CD8-positive, alpha-beta memory T cell (primary cell): ENCODE measurements at regions not wholly inside any gene's neighbourhood (a gene's known extent, or its start where the extent isn't known, plus 50 kb on each side); places are given as distances from the start of the nearest gene placed in this dataset.

Experiments used
- CTCF ChIA-PET: fragments of 350-600 bp; sonication (Branson Sonifier 250); formaldehyde crosslinking; loops from one replicate; lab custom pipeline; 2021; ENCODE audit warnings: antibody characterized with exemption; lab: Charles Lee
- POLR2A ChIA-PET: fragments of 350-600 bp; sonication (Branson Sonifier 250); formaldehyde crosslinking; loops from one replicate; lab custom pipeline; 2021; ENCODE audit warnings: antibody characterized with exemption; lab: Charles Lee
- DNase-seq, 5 donors: peaks; one replicate each; pipeline versions ENCODE4 v3.0.0 to v3.0.0-alpha.2; 2020 to 2022; ENCODE audit warnings: mixed read lengths in 1 of 5
- H3K27ac ChIP-seq: one replicate; pipeline ENCODE4 v1.7.0; 2013; ENCODE audit warnings: low read depth, mild to moderate bottlenecking, low read length, moderate library complexity
- H3K27me3 ChIP-seq: 2 replicates; pipeline ENCODE4 v1.7.0; 2013; ENCODE audit warnings: low read length, mild to moderate bottlenecking; ENCODE audit not compliant: insufficient read depth, poor library complexity, severe bottlenecking
- H3K36me3 ChIP-seq: 2 replicates; pipeline ENCODE4 v1.7.0; 2013; ENCODE audit warnings: mild to moderate bottlenecking, low read length, moderate library complexity; ENCODE audit not compliant: insufficient read depth
- H3K4me1 ChIP-seq: 2 replicates; pipeline ENCODE4 v1.7.0; 2013; ENCODE audit warnings: mild to moderate bottlenecking, low read length, moderate library complexity; ENCODE audit not compliant: insufficient read depth
- H3K4me3 ChIP-seq: 2 replicates; pipeline ENCODE4 v1.7.0; 2013; ENCODE audit warnings: mild to moderate bottlenecking, low read length
- H3K9me3 ChIP-seq: 2 replicates; pipeline ENCODE4 v1.7.0; 2013; ENCODE audit warnings: mild to moderate bottlenecking, low read length
- H3K27ac Mint-ChIP-seq, 8 donors: one replicate each; pipeline ENCODE4 v1.8.0; 2020 to 2021; ENCODE audit warnings: mixed read lengths in 8 of 8, mild to moderate bottlenecking in 6 of 8, inconsistent platforms in 3 of 8, moderate library complexity in 3 of 8
- H3K27me3 Mint-ChIP-seq, 2 donors: one replicate each; pipeline ENCODE4 v1.8.0; 2020 to 2021; ENCODE audit warnings: mixed read lengths in 2 of 2, mild to moderate bottlenecking in 1 of 2, moderate library complexity in 1 of 2
- H3K36me3 Mint-ChIP-seq, 3 donors: one replicate each; pipeline ENCODE4 v1.8.0; 2020 to 2021; ENCODE audit warnings: mixed read lengths in 3 of 3, inconsistent platforms in 1 of 3, mild to moderate bottlenecking in 1 of 3
- H3K4me1 Mint-ChIP-seq, 3 donors: one replicate each; pipeline ENCODE4 v1.8.0; 2020 to 2021; ENCODE audit warnings: mixed read lengths in 3 of 3, inconsistent platforms in 1 of 3, mild to moderate bottlenecking in 1 of 3
- H3K4me3 Mint-ChIP-seq, 7 donors: one replicate each; pipeline ENCODE4 v1.8.0; 2020 to 2021; ENCODE audit warnings: mixed read lengths in 7 of 7, mild to moderate bottlenecking in 6 of 7, moderate library complexity in 4 of 7, inconsistent platforms in 2 of 7
- H3K9me3 Mint-ChIP-seq, 5 donors: one replicate each; pipeline ENCODE4 v1.8.0; 2020 to 2022; ENCODE audit warnings: mixed read lengths in 5 of 5, mild to moderate bottlenecking in 3 of 5, moderate library complexity in 2 of 5, inconsistent platforms in 1 of 5

GRCh38 chr7:96401200-96401599, 79.3 kb upstream of the SLC25A13 start:
- POLR2A ChIA-PET: no interaction called here
- no peaks in the 10 kb centered on the region for H3K27me3 ChIP-seq
- H3K27ac ChIP-seq: no peak overlapping the region
- H3K9me3 ChIP-seq: no peaks in the 10 kb centered on the region
- H3K36me3 ChIP-seq: no peaks in the 10 kb centered on the region
- no peak overlapping the region for H3K27ac Mint-ChIP-seq
- no peak overlapping the region for H3K4me3 Mint-ChIP-seq
- no peak for DNase-seq
- H3K36me3 Mint-ChIP-seq: no peaks in the 10 kb centered on the region
- no peak overlapping the region for H3K4me3 ChIP-seq
- H3K9me3 Mint-ChIP-seq: peaks cover 0 to 2% (median 0%) of the 10 kb centered on the region in 5 donors
- CTCF ChIA-PET: no interaction called here
- H3K4me1 ChIP-seq: no peaks in the 10 kb centered on the region
- H3K27me3 Mint-ChIP-seq: peaks cover 7 to 24% of the 10 kb centered on the region in 2 donors
- H3K4me1 Mint-ChIP-seq: no peaks in the 10 kb centered on the region

- ChIA-PET CTCF (no interaction called here), POLR2A (no interaction called here)
- H3K27ac Mint-ChIP-seq: no peak overlapping the region
- H3K36me3 ChIP-seq: no peaks in the 10 kb centered on the region
- no peak overlapping the region for H3K27ac ChIP-seq
- peaks cover 0 to 2% (median 0%) of the 10 kb centered on the region in 5 donors for H3K9me3 Mint-ChIP-seq
- H3K4me1 Mint-ChIP-seq: no peaks in the 10 kb centered on the region
- no peaks in the 10 kb centered on the region for H3K36me3 Mint-ChIP-seq
- no peaks in the 10 kb centered on the region for H3K9me3 ChIP-seq
- no peak for DNase-seq
- no peaks in the 10 kb centered on the region for H3K4me1 ChIP-seq
- H3K4me3 ChIP-seq: no peak overlapping the region
- H3K27me3 ChIP-seq: no peaks in the 10 kb centered on the region
- no peak overlapping the region for H3K4me3 Mint-ChIP-seq
- H3K27me3 Mint-ChIP-seq: peaks cover 7 to 29% of the 10 kb centered on the region in 2 donors
These were observed 78.6 kb upstream of the SLC25A13 start for GRCh38 chr7:96400518-96400917.

GRCh38 chr7:96400001-96400400, 78.1 kb upstream of the SLC25A13 start:
- H3K36me3 Mint-ChIP-seq: no peaks in the 10 kb centered on the region
- H3K4me1 ChIP-seq: no peaks in the 10 kb centered on the region
- H3K9me3 ChIP-seq: no peaks in the 10 kb centered on the region
- no peaks in the 10 kb centered on the region for H3K27me3 ChIP-seq
- no peak for DNase-seq
- H3K27me3 Mint-ChIP-seq: peaks cover 7 to 34% of the 10 kb centered on the region in 2 donors
- H3K4me3 Mint-ChIP-seq: no peak overlapping the region
- CTCF ChIA-PET: no interaction called here
- H3K4me3 ChIP-seq: no peak overlapping the region
- no peak overlapping the region for H3K27ac ChIP-seq
- peaks cover 0 to 3% (median 2%) of the 10 kb centered on the region in 5 donors for H3K9me3 Mint-ChIP-seq
- H3K36me3 ChIP-seq: no peaks in the 10 kb centered on the region
- POLR2A ChIA-PET: no interaction called here
- no peaks in the 10 kb centered on the region for H3K4me1 Mint-ChIP-seq
- H3K27ac Mint-ChIP-seq: no peak overlapping the region

GRCh38 chr7:96397936-96398598, 76.2 kb upstream of the SLC25A13 start:
- CTCF ChIA-PET: interaction anchor here (1.4 kb wide), 1 partner anchor 9 kb away, joined by 3 read pairs; no protein-coding TSS in a partner anchor
- no peak overlapping the region for H3K27ac ChIP-seq
- POLR2A ChIA-PET: no interaction called here
- H3K27me3 ChIP-seq: no peaks in the 10 kb centered on the region
- Mint-ChIP-seq H3K4me3 (no peak overlapping the region), H3K27me3 (peaks cover 2 to 23% of the 10 kb centered on the region in 2 donors), H3K4me1 (no peaks in the 10 kb centered on the region), H3K27ac (no peak overlapping the region), H3K9me3 (peaks cover 0 to 11% (median 6%) of the 10 kb centered on the region in 5 donors), H3K36me3 (no peaks in the 10 kb centered on the region)
- no peaks in the 10 kb centered on the region for H3K36me3 ChIP-seq
- DNase-seq: no peak
- H3K9me3 ChIP-seq: no peaks in the 10 kb centered on the region
- no peak overlapping the region for H3K4me3 ChIP-seq
- no peaks in the 10 kb centered on the region for H3K4me1 ChIP-seq

- no peak for DNase-seq
- Histone ChIP-seq H3K4me3 (no peak overlapping the region), H3K9me3 (no peaks in the 10 kb centered on the region), H3K4me1 (no peaks in the 10 kb centered on the region), H3K27ac (no peak overlapping the region), H3K36me3 (no peaks in the 10 kb centered on the region), H3K27me3 (no peaks in the 10 kb centered on the region)
- H3K4me1 Mint-ChIP-seq: no peaks in the 10 kb centered on the region
- H3K4me3 Mint-ChIP-seq: no peak overlapping the region
- CTCF ChIA-PET: interaction anchor here (0.9 to 1.2 kb wide), 2 partner anchors 9 to 21 kb away, joined by 3 to 4 read pairs; no protein-coding TSS in a partner anchor
- no peaks in the 10 kb centered on the region for H3K36me3 Mint-ChIP-seq
- peaks cover 0 to 3% of the 10 kb centered on the region in 2 donors for H3K27me3 Mint-ChIP-seq
- no peak overlapping the region for H3K27ac Mint-ChIP-seq
- H3K9me3 Mint-ChIP-seq: peaks cover 0 to 2% (median 0%) of the 10 kb centered on the region in 5 donors
- POLR2A ChIA-PET: no interaction called here
These were observed 66.9 kb upstream of the SLC25A13 start for GRCh38 chr7:96388620-96389383.

GRCh38 chr7:96388166-96388565, 66.3 kb upstream of the SLC25A13 start:
- CTCF ChIA-PET: no interaction called here
- Mint-ChIP-seq H3K4me1 (no peaks in the 10 kb centered on the region), H3K9me3 (peaks cover 0 to 2% (median 0%) of the 10 kb centered on the region in 5 donors)

GRCh38 chr7:96380111-96380512, 58.2 kb upstream of the SLC25A13 start:
- Histone ChIP-seq H3K27ac (no peak overlapping the region), H3K9me3 (no peaks in the 10 kb centered on the region), H3K4me1 (no peaks in the 10 kb centered on the region), H3K4me3 (no peak overlapping the region), H3K36me3 (no peaks in the 10 kb centered on the region), H3K27me3 (no peaks in the 10 kb centered on the region)
- Mint-ChIP-seq H3K27me3 (peaks cover 2 to 18% of the 10 kb centered on the region in 2 donors), H3K4me1 (no peaks in the 10 kb centered on the region), H3K4me3 (no peak overlapping the region), H3K36me3 (no peaks in the 10 kb centered on the region), H3K27ac (no peak overlapping the region), H3K9me3 (no peaks in the 10 kb centered on the region)
- ChIA-PET POLR2A (no interaction called here), CTCF (no interaction called here)
- DNase-seq: no peak

More at GRCh38 chr7:96388166-96388565, 66.3 kb upstream of the SLC25A13 start:
- Mint-ChIP-seq H3K27ac (no peak overlapping the region), H3K4me3 (no peak overlapping the region), H3K36me3 (no peaks in the 10 kb centered on the region), H3K27me3 (peaks cover 0 to 3% of the 10 kb centered on the region in 2 donors)
- Histone ChIP-seq H3K4me1 (no peaks in the 10 kb centered on the region), H3K27me3 (no peaks in the 10 kb centered on the region), H3K27ac (no peak overlapping the region), H3K9me3 (no peaks in the 10 kb centered on the region), H3K4me3 (no peak overlapping the region), H3K36me3 (no peaks in the 10 kb centered on the region)
- DNase-seq: no peak
- POLR2A ChIA-PET: no interaction called here

- no peaks in the 10 kb centered on the region for H3K27me3 ChIP-seq
- no peak overlapping the region for H3K4me3 Mint-ChIP-seq
- POLR2A ChIA-PET: no interaction called here
- no peaks in the 10 kb centered on the region for H3K36me3 Mint-ChIP-seq
- DNase-seq: no peak
- H3K4me1 Mint-ChIP-seq: no peaks in the 10 kb centered on the region
- H3K4me3 ChIP-seq: no peak overlapping the region
- peaks cover 0 to 30% of the 10 kb centered on the region in 2 donors for H3K27me3 Mint-ChIP-seq
- H3K36me3 ChIP-seq: no peaks in the 10 kb centered on the region
- no peaks in the 10 kb centered on the region for H3K9me3 ChIP-seq
- H3K9me3 Mint-ChIP-seq: no peaks in the 10 kb centered on the region
- no peaks in the 10 kb centered on the region for H3K4me1 ChIP-seq
- H3K27ac ChIP-seq: no peak overlapping the region
- H3K27ac Mint-ChIP-seq: no peak overlapping the region
- CTCF ChIA-PET: no interaction called here
These were observed 55.5 kb upstream of the SLC25A13 start for GRCh38 chr7:96377399-96377798.
